Panc1 (cell line): ENCODE measurements at regions not wholly inside any gene's neighbourhood (a gene's known extent, or its start where the extent isn't known, plus 50 kb on each side); places are given as distances from the start of the nearest gene placed in this dataset.

Experiments
- ATAC-seq: fragments of 200-7000 bp; cut with Tn5 transposase; 2 replicates; pipeline ENCODE4 v1.9.1; 2020; ENCODE audit warnings: mild to moderate bottlenecking, moderate library complexity
- BruUV-seq: library from RNA; stranded (reverse); fragments of 400-500 nt; replicated peaks from 2 replicates; lab custom pipeline; 2021; lab: Mats Ljungman, UMichigan
- CTCF ChIA-PET: fragments of 300-600 bp; sonication (Branson Sonifier 250); formaldehyde crosslinking; loops from one replicate; lab custom pipeline; 2022; ENCODE audit warnings: antibody characterized with exemption; lab: Charles Lee
- POLR2A ChIA-PET: fragments of 300-600 bp; sonication (Branson Sonifier 250); formaldehyde crosslinking; loops from one replicate; lab custom pipeline; 2022; ENCODE audit warnings: antibody characterized with exemption; lab: Charles Lee
- DNase-seq: peaks from one replicate; pipeline ENCODE4 v3.0.0-alpha.2; 2010; ENCODE audit warnings: low read depth, low spot score
- H3K27ac ChIP-seq: 2 replicates; pipeline ENCODE4 v1.5.1; 2011; ENCODE audit warnings: mild to moderate bottlenecking, low read length, inconsistent platforms
- H3K27me3 ChIP-seq: fragments of 200-500 bp; sonication (Bioruptor generic); 2 replicates; pipeline ENCODE4 v1.6.0; 2014; ENCODE audit warnings: low read length, inconsistent platforms; ENCODE audit not compliant: control insufficient read depth, insufficient read depth
- H3K36me3 ChIP-seq: fragments of 200-500 bp; sonication (Bioruptor generic); 2 replicates; pipeline ENCODE4 v1.5.1; 2014; ENCODE audit warnings: inconsistent platforms, mild to moderate bottlenecking, low read length, moderate library complexity; ENCODE audit not compliant: control insufficient read depth, insufficient read depth
- H3K4me1 ChIP-seq: 2 replicates; pipeline ENCODE4 v1.5.1; 2011; ENCODE audit warnings: inconsistent platforms, mild to moderate bottlenecking, low read length, moderate library complexity; ENCODE audit not compliant: control insufficient read depth, insufficient read depth
- H3K4me3 ChIP-seq, 2 experiments: 2 replicates each; pipeline ENCODE4 v1.5.1; 2011 to 2012; ENCODE audit warnings: low read depth in 2 of 2, low read length in 2 of 2, mild to moderate bottlenecking in 2 of 2, inconsistent platforms in 1 of 2, moderate library complexity in 1 of 2
- H3K9me3 ChIP-seq: fragments of 200-500 bp; sonication (Bioruptor generic); 2 replicates; pipeline ENCODE4 v1.5.1; 2014; ENCODE audit warnings: low read depth, mild to moderate bottlenecking, inconsistent platforms, low read length, moderate library complexity; ENCODE audit not compliant: control insufficient read depth, insufficient read depth
- CTCF ChIP-seq: fragments of 450-650 bp; IDR thresholded peaks from 2 replicates; pipeline ENCODE4 v1.5.1; 2017; ENCODE audit warnings: mild to moderate bottlenecking
- POLR2AphosphoS5 ChIP-seq: IDR thresholded peaks from 2 replicates; pipeline ENCODE4 v1.6.1; 2012; ENCODE audit warnings: mild to moderate bottlenecking, low read depth, low read length, moderate library complexity
- REST ChIP-seq, 2 experiments: IDR thresholded peaks; 2 replicates each; pipeline ENCODE4 v1.6.1; 2011 to 2012; ENCODE audit warnings: low read depth in 2 of 2, control low read depth in 1 of 2, low read length in 1 of 2, mild to moderate bottlenecking in 1 of 2, moderate library complexity in 1 of 2; ENCODE audit not compliant: insufficient read depth in 1 of 2
- SIN3A ChIP-seq: IDR thresholded peaks from 2 replicates; pipeline ENCODE4 v1.6.1; 2012; ENCODE audit warnings: low read depth, mild to moderate bottlenecking, low read length, moderate library complexity, borderline replicate concordance; ENCODE audit not compliant: insufficient read depth
- TCF7L2 ChIP-seq: IDR thresholded peaks from 2 replicates; pipeline ENCODE4 v1.6.1; 2011; ENCODE audit warnings: mild to moderate bottlenecking, low read depth, low read length, inconsistent platforms
- in situ Hi-C: cut with HindIII; loops from 2 replicates; pipeline ENCODE4 v1.10.0; 2016; ENCODE audit warnings: low sequenced_read_pairs, low pct_unique_long_range_greater_than_20kb
- intact Hi-C: fragments of 100-400 bp; cut with micrococcal nuclease; formaldehyde crosslinking; loops from one replicate; pipeline ENCODE4 v1.10.0; 2022; ENCODE audit not compliant: unreplicated experiment

GRCh38 chr7:155219947-155220769 lies 77.5 kb upstream of the INSIG1 start:
- no peak for DNase-seq
- Histone ChIP-seq H3K4me1 (no peaks in the 10 kb centered on the region), H3K27me3 (no peaks in the 10 kb centered on the region; the same call in 1 of the 2 replicates), H3K36me3 (no peaks in the 10 kb centered on the region), H3K4me3 (no peak overlapping the region), H3K9me3 (no peaks in the 10 kb centered on the region), H3K27ac (no peak overlapping the region)
- intact Hi-C loops, result no loop called here
- CTCF ChIA-PET, result no interaction called here
- POLR2A ChIA-PET, result no interaction called here
- TF ChIP-seq CTCF (no peak), SIN3A (no peak), REST (IDR thresholded peaks at IDR 0.05; ENCODE audit: insufficient read depth in 1 of 2, low read depth in 2 of 2, low read length in 1 of 2) (no peak), POLR2AphosphoS5 (no peak), TCF7L2 (no peak)
- no peak for ATAC-seq
- no TSS peak for BruUV-seq
- in situ Hi-C loops, result no loop called here

- in situ Hi-C loops (no loop called here), intact Hi-C loops (no loop called here)
- H3K27me3 ChIP-seq, result no peaks in the 10 kb centered on the region; the same call in 1 of the 2 replicates
- BruUV-seq, result no TSS peak
- ATAC-seq (no peak), DNase-seq (no peak)
- TF ChIP-seq CTCF, result no peak
- no peak for TF ChIP-seq SIN3A
- TF ChIP-seq REST (IDR thresholded peaks at IDR 0.05; ENCODE audit: insufficient read depth in 1 of 2, low read depth in 2 of 2, low read length in 1 of 2), result no peak
- TF ChIP-seq POLR2AphosphoS5, result no peak
- no peak for TF ChIP-seq TCF7L2
- H3K4me1 ChIP-seq, result no peaks in the 10 kb centered on the region
- H3K4me3 ChIP-seq, result no peak overlapping the region
- H3K27ac ChIP-seq, result no peak overlapping the region
- no peaks in the 10 kb centered on the region for H3K36me3 ChIP-seq
- POLR2A ChIA-PET, result no interaction called here
- CTCF ChIA-PET, result no interaction called here
- no peaks in the 10 kb centered on the region for H3K9me3 ChIP-seq
Measured at GRCh38 chr7:155220903-155221302, 76.8 kb upstream of the INSIG1 start.
